ENCODE measurements at regions not wholly inside any gene's neighbourhood (a gene's known extent, or its start where the extent isn't known, plus 50 kb on each side); places are given as distances from the start of the nearest gene placed in this dataset.
A peak's percentile ranks its signal among the peaks of the same experiment; 100 is the strongest.
"Not testable (repeated sequence)": the region's sequence is repeated elsewhere in the genome, so short reads cannot be mapped to it uniquely, and the experiment has no call there.

GRCh38 chr20:25761596-25761995 lies 64.9 kb upstream of the ZNF337 start:
- ATAC-seq, result no peak

GRCh38 chr20:25761046-25761445 lies 64.4 kb upstream of the ZNF337 start:
- ATAC-seq, result not testable (repeated sequence)

More at GRCh38 chr20:25761596-25761995, 64.9 kb upstream of the ZNF337 start:
- TF ChIP-seq TSHZ2 (CRISPR knock-in tag; IDR thresholded peaks at IDR 0.05) (no peak), PPARA (CRISPR knock-in tag; IDR thresholded peaks at IDR 0.05; ENCODE audit: borderline replicate concordance) (no peak), TOX (CRISPR knock-in tag; IDR thresholded peaks at IDR 0.05; ENCODE audit: borderline replicate concordance) (no peak), SNAI2 (CRISPR knock-in tag; IDR thresholded peaks at IDR 0.05) (no peak), CREB5 (CRISPR knock-in tag; IDR thresholded peaks at IDR 0.05; ENCODE audit: low read depth) (no peak), ZC3H10 (CRISPR knock-in tag; IDR thresholded peaks at IDR 0.05) (no peak), ARNTL (CRISPR knock-in tag; IDR thresholded peaks at IDR 0.05; ENCODE audit: borderline replicate concordance, low read depth) (no peak), CSRNP3 (CRISPR knock-in tag; IDR thresholded peaks at IDR 0.05) (no peak), ZNF565 (CRISPR knock-in tag; conservative IDR thresholded peaks at IDR 0.05; ENCODE audit: low read depth) (no peak), OSR1 (CRISPR knock-in tag; IDR thresholded peaks at IDR 0.05) (no peak), GLIS3 (CRISPR knock-in tag; IDR thresholded peaks at IDR 0.05) (no peak), ZNF70 (CRISPR knock-in tag; IDR thresholded peaks at IDR 0.05) (no peak), TCF4 (CRISPR knock-in tag; IDR thresholded peaks at IDR 0.05; ENCODE audit: borderline replicate concordance) (no peak), PATZ1 (CRISPR knock-in tag; IDR thresholded peaks at IDR 0.05; ENCODE audit: borderline replicate concordance) (no peak), ISL1 (CRISPR knock-in tag; IDR thresholded peaks at IDR 0.05) (no peak), RARB (CRISPR knock-in tag; IDR thresholded peaks at IDR 0.05) (no peak), ESRRG (CRISPR knock-in tag; IDR thresholded peaks at IDR 0.05) (no peak), ZNF8 (CRISPR knock-in tag; IDR thresholded peaks at IDR 0.05) (no peak), CSDC2 (CRISPR knock-in tag; IDR thresholded peaks at IDR 0.05) (no peak), BACH2 (CRISPR knock-in tag; IDR thresholded peaks at IDR 0.05; ENCODE audit: borderline replicate concordance) (no peak)

- ATAC-seq, result peak; percentile 92
- TF ChIP-seq ZFP30 (CRISPR knock-in tag; IDR thresholded peaks at IDR 0.05) (no peak), CREB5 (CRISPR knock-in tag; IDR thresholded peaks at IDR 0.05; ENCODE audit: low read depth) (no peak), ISL1 (CRISPR knock-in tag; IDR thresholded peaks at IDR 0.05) (no peak), SNAI2 (CRISPR knock-in tag; IDR thresholded peaks at IDR 0.05) (no peak), ZNF565 (CRISPR knock-in tag; conservative IDR thresholded peaks at IDR 0.05; ENCODE audit: low read depth) (no peak), ZNF70 (CRISPR knock-in tag; IDR thresholded peaks at IDR 0.05) (no peak), TSHZ2 (CRISPR knock-in tag; IDR thresholded peaks at IDR 0.05) (no peak), ESRRG (CRISPR knock-in tag; IDR thresholded peaks at IDR 0.05) (no peak), CSDC2 (CRISPR knock-in tag; IDR thresholded peaks at IDR 0.05) (no peak)
- TF ChIP-seq, protein P1, sequence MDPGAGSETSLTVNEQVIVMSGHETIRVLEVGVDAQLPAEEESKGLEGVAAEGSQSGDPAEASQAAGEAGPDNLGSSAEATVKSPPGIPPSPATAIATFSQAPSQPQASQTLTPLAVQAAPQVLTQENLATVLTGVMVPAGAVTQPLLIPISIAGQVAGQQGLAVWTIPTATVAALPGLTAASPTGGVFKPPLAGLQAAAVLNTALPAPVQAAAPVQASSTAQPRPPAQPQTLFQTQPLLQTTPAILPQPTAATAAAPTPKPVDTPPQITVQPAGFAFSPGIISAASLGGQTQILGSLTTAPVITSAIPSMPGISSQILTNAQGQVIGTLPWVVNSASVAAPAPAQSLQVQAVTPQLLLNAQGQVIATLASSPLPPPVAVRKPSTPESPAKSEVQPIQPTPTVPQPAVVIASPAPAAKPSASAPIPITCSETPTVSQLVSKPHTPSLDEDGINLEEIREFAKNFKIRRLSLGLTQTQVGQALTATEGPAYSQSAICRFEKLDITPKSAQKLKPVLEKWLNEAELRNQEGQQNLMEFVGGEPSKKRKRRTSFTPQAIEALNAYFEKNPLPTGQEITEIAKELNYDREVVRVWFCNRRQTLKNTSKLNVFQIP (CRISPR knock-in tag; IDR thresholded peaks at IDR 0.05; ENCODE audit: borderline replicate concordance, low read depth), result no peak
These were observed 54.4 kb upstream of the ZNF337 start for GRCh38 chr20:25750765-25751696.

All from SK-N-SH treated with all-trans-retinoic acid at 6 μM for 48 hours (cell line).